Esophagus (tissue), 2 donors: ENCODE measurements at regions not wholly inside any gene's neighbourhood (a gene's known extent, or its start where the extent isn't known, plus 50 kb on each side); places are given as distances from the start of the nearest gene placed in this dataset.

Experiments
- H3K27ac ChIP-seq, 2 donors: one replicate each; pipeline ENCODE4 v1.5.1; 2013; ENCODE audit warnings: low read depth in 2 of 2, mild to moderate bottlenecking in 2 of 2, inconsistent platforms in 1 of 2, low read length in 1 of 2, moderate library complexity in 1 of 2
- H3K27me3 ChIP-seq, 2 donors: one replicate each; pipeline ENCODE4 v1.6.1; 2013; ENCODE audit warnings: low read length in 2 of 2, control low read depth in 1 of 2, mild to moderate bottlenecking in 1 of 2; ENCODE audit not compliant: insufficient read depth in 2 of 2, control insufficient read depth in 1 of 2
- H3K36me3 ChIP-seq, 2 donors: one replicate each; pipeline ENCODE4 v1.6.1; 2013; ENCODE audit warnings: low read length in 1 of 2; ENCODE audit not compliant: control insufficient read depth in 2 of 2, insufficient read depth in 2 of 2
- H3K4me1 ChIP-seq, 2 donors: one replicate each; pipeline ENCODE4 v1.6.1; 2013; ENCODE audit warnings: low read length in 1 of 2; ENCODE audit not compliant: control insufficient read depth in 2 of 2, insufficient read depth in 2 of 2
- H3K4me3 ChIP-seq, 2 donors: one replicate each; pipeline ENCODE4 v1.5.1; 2013; ENCODE audit warnings: low read length in 2 of 2, mild to moderate bottlenecking in 2 of 2, low read depth in 1 of 2, moderate library complexity in 1 of 2
- H3K9me3 ChIP-seq, 2 donors: one replicate each; pipeline ENCODE4 v1.6.1; 2013; ENCODE audit warnings: mild to moderate bottlenecking in 2 of 2, low read depth in 1 of 2, low read length in 1 of 2, moderate library complexity in 1 of 2; ENCODE audit not compliant: control insufficient read depth in 2 of 2, insufficient read depth in 1 of 2
- WGBS, 2 donors: extraction: QIAGEN DNeasy Blood & Tissue Kit; methylation state at CpG; one replicate each; pipeline ENCODE4 v1.1.7; 2013; 5-methylcytosine and 5-hydroxymethylcytosine counted together
- donor health status: healthy with polysubstance abuse.
- donor health status: Bipolar disorder and iron deficiency.

DNA sequence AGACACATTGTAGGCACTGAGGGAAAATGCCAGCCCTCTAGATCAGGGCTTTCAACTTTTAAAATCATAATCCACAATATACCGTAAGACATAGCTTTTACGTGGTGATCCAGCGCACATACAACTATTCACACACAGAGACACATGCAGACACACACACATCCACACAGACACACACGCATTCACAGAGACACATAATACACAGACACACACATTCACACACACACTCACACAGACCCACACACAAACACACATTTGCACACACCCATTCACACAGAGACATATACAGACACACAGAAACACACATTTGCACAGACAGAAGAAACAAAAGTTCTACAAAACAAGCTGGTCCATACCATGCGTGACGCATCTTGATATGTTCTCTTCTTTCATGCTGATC lies 244.5 kb downstream of the RHOU start:
- Histone ChIP-seq H3K9me3 (no peaks in the 10 kb centered on the region), H3K4me3 (no peak overlapping the region), H3K27me3 (no peaks in the 10 kb centered on the region), H3K36me3 (no peaks in the 10 kb centered on the region), H3K4me1 (peaks cover 0 to 6% of the 10 kb centered on the region in 2 donors), H3K27ac (no peak overlapping the region)
- WGBS, 2 donors, result 97 to 99% methylated on average over 6 of the region's 6 CpGs

- H3K27ac ChIP-seq, result no peak overlapping the region
- H3K9me3 ChIP-seq, result no peaks in the 10 kb centered on the region
- no peaks in the 10 kb centered on the region for H3K36me3 ChIP-seq
- H3K27me3 ChIP-seq, result no peaks in the 10 kb centered on the region
- 89 to 90% methylated on average over 9 of the region's 9 CpGs for WGBS, 2 donors
- no peak overlapping the region for H3K4me3 ChIP-seq
- H3K4me1 ChIP-seq, result peaks cover 0 to 5% of the 10 kb centered on the region in 2 donors
These were observed 245.1 kb downstream of the RHOU start for GRCh38 chr1:228980232-228980937.

DNA sequence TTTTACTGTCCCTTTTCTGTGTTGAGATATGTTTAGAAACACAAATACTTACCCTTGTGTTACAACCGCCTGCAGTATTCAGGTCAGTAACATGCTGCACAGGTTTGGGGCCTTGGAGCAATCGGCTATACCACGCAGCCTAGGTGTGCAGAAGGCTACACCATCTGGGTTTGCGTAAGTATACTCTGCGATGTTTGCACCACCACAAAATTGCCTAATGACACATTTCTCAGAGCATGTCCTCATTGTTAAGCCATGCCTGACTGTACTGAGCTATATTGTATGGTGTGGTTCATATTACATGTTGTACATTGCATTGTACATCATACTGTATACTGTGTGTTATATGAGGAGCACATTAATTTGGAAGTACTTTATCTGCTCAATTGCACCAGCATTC lies 247.4 kb downstream of the RHOU start:
- Histone ChIP-seq H3K27ac (no peak overlapping the region), H3K9me3 (no peaks in the 10 kb centered on the region), H3K4me1 (peaks cover 0 to 3% of the 10 kb centered on the region in 2 donors), H3K4me3 (no peak overlapping the region), H3K27me3 (no peaks in the 10 kb centered on the region), H3K36me3 (no peaks in the 10 kb centered on the region)
- 91% methylated on average over 5 of the region's 5 CpGs for WGBS, 2 donors

GRCh38 chr1:228983231-228983660 lies 248.0 kb downstream of the RHOU start:
- no peaks in the 10 kb centered on the region for H3K36me3 ChIP-seq
- no peaks in the 10 kb centered on the region for H3K9me3 ChIP-seq
- H3K27me3 ChIP-seq, result no peaks in the 10 kb centered on the region
- peaks cover 0 to 3% of the 10 kb centered on the region in 2 donors for H3K4me1 ChIP-seq
- H3K27ac ChIP-seq, result no peak overlapping the region
- H3K4me3 ChIP-seq, result no peak overlapping the region
- whole genome bisulfite sequencing, 2 donors, result 86 to 91% methylated on average over 6 of the region's 6 CpGs

GRCh38 chr1:228983661-228984060 lies 248.4 kb downstream of the RHOU start:
- H3K4me1 ChIP-seq, result peaks cover 0 to 1% of the 10 kb centered on the region in 2 donors
- no peak overlapping the region for H3K4me3 ChIP-seq
- no peaks in the 10 kb centered on the region for H3K9me3 ChIP-seq
- no peaks in the 10 kb centered on the region for H3K36me3 ChIP-seq
- H3K27me3 ChIP-seq, result no peaks in the 10 kb centered on the region
- 78 to 82% methylated on average over 4 of the region's 4 CpGs for WGBS, 2 donors
- H3K27ac ChIP-seq, result no peak overlapping the region

GRCh38 chr1:228984107-228984506 lies 248.8 kb downstream of the RHOU start:
- H3K27me3 ChIP-seq, result no peaks in the 10 kb centered on the region
- H3K27ac ChIP-seq, result no peak overlapping the region
- H3K36me3 ChIP-seq, result no peaks in the 10 kb centered on the region
- H3K4me1 ChIP-seq, result no peaks in the 10 kb centered on the region
- H3K9me3 ChIP-seq, result no peaks in the 10 kb centered on the region
- no peak overlapping the region for H3K4me3 ChIP-seq
- WGBS, 2 donors, result 93 to 95% methylated on average over 1 of the region's 1 CpG

GRCh38 chr1:228984646-228985631 lies 249.7 kb downstream of the RHOU start:
- H3K27ac ChIP-seq, result no peak overlapping the region
- no peaks in the 10 kb centered on the region for H3K4me1 ChIP-seq
- no peak overlapping the region for H3K4me3 ChIP-seq
- no peaks in the 10 kb centered on the region for H3K27me3 ChIP-seq
- no peaks in the 10 kb centered on the region for H3K36me3 ChIP-seq
- 83 to 93% methylated on average over 7 of the region's 7 CpGs for WGBS, 2 donors
- no peaks in the 10 kb centered on the region for H3K9me3 ChIP-seq

- Histone ChIP-seq H3K9me3 (no peaks in the 10 kb centered on the region), H3K36me3 (no peaks in the 10 kb centered on the region), H3K27ac (no peak overlapping the region), H3K4me3 (no peak overlapping the region), H3K4me1 (no peaks in the 10 kb centered on the region), H3K27me3 (no peaks in the 10 kb centered on the region)
- 90 to 96% methylated on average over 2 of the region's 2 CpGs for WGBS, 2 donors
These were observed 250.4 kb downstream of the RHOU start for GRCh38 chr1:228985661-228986060.

DNA sequence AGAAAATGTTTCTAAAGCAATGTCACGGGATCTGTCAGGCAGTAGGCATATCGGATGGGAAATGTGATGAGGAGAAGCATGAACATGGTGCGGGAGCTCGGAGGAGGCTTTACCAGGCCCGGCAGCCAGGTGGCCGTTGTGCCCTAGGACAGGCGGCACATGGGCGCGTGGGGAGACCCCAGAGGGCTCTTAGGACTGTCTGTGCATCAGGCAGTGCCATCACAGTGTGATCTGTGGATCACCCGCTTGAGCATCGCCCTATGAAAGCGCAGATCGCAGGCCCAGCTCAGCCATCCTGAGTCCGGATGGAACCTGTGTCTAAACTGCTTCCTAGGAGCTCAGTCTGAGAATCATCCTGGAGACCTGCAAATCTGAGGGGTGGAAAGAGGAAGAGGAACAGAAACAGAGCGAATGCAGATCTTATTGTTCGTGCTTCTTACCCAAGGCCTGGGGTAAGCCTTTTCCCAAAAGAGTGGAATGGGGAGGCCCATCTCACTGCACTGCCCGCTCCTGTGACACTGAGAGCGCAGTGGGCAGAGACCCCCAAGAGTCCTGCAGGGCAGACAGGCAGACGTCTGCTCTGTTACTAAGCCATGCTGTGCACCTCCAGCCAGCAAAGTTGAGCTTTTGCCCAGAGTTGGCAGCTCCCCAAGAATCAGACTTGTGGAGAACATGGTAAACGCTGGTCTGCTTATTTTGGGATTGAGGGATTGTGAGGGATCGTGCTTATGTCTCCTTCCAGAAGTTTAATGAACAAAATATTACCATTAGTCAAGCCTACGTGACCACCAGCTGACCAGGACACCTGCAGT lies 251.0 kb downstream of the RHOU start:
- no peak overlapping the region for H3K27ac ChIP-seq
- no peaks in the 10 kb centered on the region for H3K36me3 ChIP-seq
- H3K9me3 ChIP-seq, result no peaks in the 10 kb centered on the region
- no peaks in the 10 kb centered on the region for H3K27me3 ChIP-seq
- WGBS, 2 donors, result 72 to 75% methylated on average over 22 of the region's 22 CpGs
- no peak overlapping the region for H3K4me3 ChIP-seq
- H3K4me1 ChIP-seq, result no peaks in the 10 kb centered on the region
